SK-N-SH treated with all-trans-retinoic acid at 6 μM for 48 hours (cell line): ENCODE measurements at regions not wholly inside any gene's neighbourhood (a gene's known extent, or its start where the extent isn't known, plus 50 kb on each side); places are given as distances from the start of the nearest gene placed in this dataset.

Experiments
- ATAC-seq: fragments of 200-7000 bp; cut with Tn5 transposase; 3 replicates; pipeline ENCODE4 v1.9.1; 2020; ENCODE audit warnings: mild to moderate bottlenecking, moderate library complexity
- ARNTL ChIP-seq: fragments of 450-650 bp; formaldehyde crosslinking; IDR thresholded peaks from 2 replicates; pipeline ENCODE4 v1.5.0; 2020; ENCODE audit warnings: low read depth, mild to moderate bottlenecking, moderate library complexity, borderline replicate concordance
- BACH2 ChIP-seq: fragments of 250-450 bp; sonication (Bioruptor Pico); IDR thresholded peaks from 2 replicates; pipeline ENCODE4 v1.9.0; 2021; ENCODE audit warnings: mild to moderate bottlenecking, borderline replicate concordance
- GLIS3 ChIP-seq: fragments of 250-450 bp; sonication (Bioruptor Pico); IDR thresholded peaks from 2 replicates; pipeline ENCODE4 v1.5.0; 2020; ENCODE audit warnings: mild to moderate bottlenecking, moderate library complexity
- ISL1 ChIP-seq: fragments of 250-450 bp; sonication (Bioruptor Pico); IDR thresholded peaks from 2 replicates; pipeline ENCODE4 v2.1.2; 2022; ENCODE audit warnings: mild to moderate bottlenecking, moderate library complexity
- OSR1 ChIP-seq: fragments of 250-450 bp; sonication (Bioruptor Pico); IDR thresholded peaks from 2 replicates; pipeline ENCODE4 v1.8.0; 2022; ENCODE audit warnings: moderate library complexity, mild to moderate bottlenecking, inconsistent platforms
- POU6F1 ChIP-seq: fragments of 250-450 bp; sonication (Bioruptor Pico); IDR thresholded peaks from 2 replicates; pipeline ENCODE4 v1.8.0; 2021; ENCODE audit warnings: low read depth, mild to moderate bottlenecking, moderate library complexity, borderline replicate concordance
- PPARA ChIP-seq: fragments of 250-450 bp; sonication (Bioruptor Pico); IDR thresholded peaks from 2 replicates; pipeline ENCODE4 v1.5.0; 2020; ENCODE audit warnings: mild to moderate bottlenecking, borderline replicate concordance
- RARB ChIP-seq: fragments of 250-450 bp; sonication (Bioruptor Pico); IDR thresholded peaks from 2 replicates; pipeline ENCODE4 v1.8.0; 2021; ENCODE audit warnings: mild to moderate bottlenecking, moderate library complexity
- SNAI2 ChIP-seq: fragments of 250-450 bp; sonication (Bioruptor Pico); IDR thresholded peaks from 2 replicates; pipeline ENCODE4 v1.5.0; 2020; ENCODE audit warnings: mild to moderate bottlenecking, moderate library complexity
- TCF4 ChIP-seq: fragments of 250-450 bp; sonication (Bioruptor Pico); IDR thresholded peaks from 2 replicates; pipeline ENCODE4 v1.8.0; 2021; ENCODE audit warnings: mild to moderate bottlenecking, moderate library complexity, borderline replicate concordance
- TOX ChIP-seq: fragments of 250-450 bp; sonication (Bioruptor Pico); IDR thresholded peaks from 2 replicates; pipeline ENCODE4 v1.8.0; 2021; ENCODE audit warnings: mild to moderate bottlenecking, moderate library complexity, borderline replicate concordance
- ZC3H10 ChIP-seq: fragments of 250-450 bp; sonication (Bioruptor Pico); IDR thresholded peaks from 2 replicates; pipeline ENCODE4 v1.5.1; 2021; ENCODE audit warnings: mild to moderate bottlenecking, moderate library complexity
- ZFP3 ChIP-seq: fragments of 250-450 bp; sonication (Bioruptor Pico); IDR thresholded peaks from 2 replicates; pipeline ENCODE4 v1.5.0; 2020; ENCODE audit warnings: mild to moderate bottlenecking, moderate library complexity
- ZFP30 ChIP-seq: fragments of 450-650 bp; formaldehyde crosslinking; IDR thresholded peaks from 2 replicates; pipeline ENCODE4 v1.5.0; 2022; ENCODE audit warnings: mild to moderate bottlenecking, moderate library complexity
- ZNF70 ChIP-seq: fragments of 450-650 bp; formaldehyde crosslinking; IDR thresholded peaks from 2 replicates; pipeline ENCODE4 v1.5.0; 2020; ENCODE audit warnings: mild to moderate bottlenecking, moderate library complexity
- ZNF8 ChIP-seq: fragments of 450-650 bp; formaldehyde crosslinking; IDR thresholded peaks from 2 replicates; pipeline ENCODE4 v1.5.0; 2020; ENCODE audit warnings: mild to moderate bottlenecking, moderate library complexity
- TF ChIP-seq, protein P1 (sequence below): fragments of 250-450 bp; sonication (Bioruptor Pico); IDR thresholded peaks from 2 replicates; pipeline ENCODE4 v1.5.0; 2020; ENCODE audit warnings: mild to moderate bottlenecking, moderate library complexity
- TF ChIP-seq, protein P2 (sequence below): fragments of 250-450 bp; sonication (Bioruptor Pico); IDR thresholded peaks from 2 replicates; pipeline ENCODE4 v1.5.1; 2021; ENCODE audit warnings: mild to moderate bottlenecking, moderate library complexity
- TF ChIP-seq, protein P3 (sequence below): fragments of 250-450 bp; sonication (Bioruptor Pico); IDR thresholded peaks from 2 replicates; pipeline ENCODE4 v1.8.0; 2020; ENCODE audit warnings: mild to moderate bottlenecking, moderate library complexity, borderline replicate concordance

- TF ChIP-seq, protein P1, sequence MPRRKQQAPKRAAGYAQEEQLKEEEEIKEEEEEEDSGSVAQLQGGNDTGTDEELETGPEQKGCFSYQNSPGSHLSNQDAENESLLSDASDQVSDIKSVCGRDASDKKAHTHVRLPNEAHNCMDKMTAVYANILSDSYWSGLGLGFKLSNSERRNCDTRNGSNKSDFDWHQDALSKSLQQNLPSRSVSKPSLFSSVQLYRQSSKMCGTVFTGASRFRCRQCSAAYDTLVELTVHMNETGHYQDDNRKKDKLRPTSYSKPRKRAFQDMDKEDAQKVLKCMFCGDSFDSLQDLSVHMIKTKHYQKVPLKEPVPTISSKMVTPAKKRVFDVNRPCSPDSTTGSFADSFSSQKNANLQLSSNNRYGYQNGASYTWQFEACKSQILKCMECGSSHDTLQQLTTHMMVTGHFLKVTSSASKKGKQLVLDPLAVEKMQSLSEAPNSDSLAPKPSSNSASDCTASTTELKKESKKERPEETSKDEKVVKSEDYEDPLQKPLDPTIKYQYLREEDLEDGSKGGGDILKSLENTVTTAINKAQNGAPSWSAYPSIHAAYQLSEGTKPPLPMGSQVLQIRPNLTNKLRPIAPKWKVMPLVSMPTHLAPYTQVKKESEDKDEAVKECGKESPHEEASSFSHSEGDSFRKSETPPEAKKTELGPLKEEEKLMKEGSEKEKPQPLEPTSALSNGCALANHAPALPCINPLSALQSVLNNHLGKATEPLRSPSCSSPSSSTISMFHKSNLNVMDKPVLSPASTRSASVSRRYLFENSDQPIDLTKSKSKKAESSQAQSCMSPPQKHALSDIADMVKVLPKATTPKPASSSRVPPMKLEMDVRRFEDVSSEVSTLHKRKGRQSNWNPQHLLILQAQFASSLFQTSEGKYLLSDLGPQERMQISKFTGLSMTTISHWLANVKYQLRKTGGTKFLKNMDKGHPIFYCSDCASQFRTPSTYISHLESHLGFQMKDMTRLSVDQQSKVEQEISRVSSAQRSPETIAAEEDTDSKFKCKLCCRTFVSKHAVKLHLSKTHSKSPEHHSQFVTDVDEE, result no peak
- TF ChIP-seq ZC3H10 (CRISPR knock-in tag) (no peak), PPARA (CRISPR knock-in tag) (no peak), ISL1 (CRISPR knock-in tag) (no peak), TOX (no peak), ZFP30 (CRISPR knock-in tag) (no peak)
- TF ChIP-seq, protein P2, sequence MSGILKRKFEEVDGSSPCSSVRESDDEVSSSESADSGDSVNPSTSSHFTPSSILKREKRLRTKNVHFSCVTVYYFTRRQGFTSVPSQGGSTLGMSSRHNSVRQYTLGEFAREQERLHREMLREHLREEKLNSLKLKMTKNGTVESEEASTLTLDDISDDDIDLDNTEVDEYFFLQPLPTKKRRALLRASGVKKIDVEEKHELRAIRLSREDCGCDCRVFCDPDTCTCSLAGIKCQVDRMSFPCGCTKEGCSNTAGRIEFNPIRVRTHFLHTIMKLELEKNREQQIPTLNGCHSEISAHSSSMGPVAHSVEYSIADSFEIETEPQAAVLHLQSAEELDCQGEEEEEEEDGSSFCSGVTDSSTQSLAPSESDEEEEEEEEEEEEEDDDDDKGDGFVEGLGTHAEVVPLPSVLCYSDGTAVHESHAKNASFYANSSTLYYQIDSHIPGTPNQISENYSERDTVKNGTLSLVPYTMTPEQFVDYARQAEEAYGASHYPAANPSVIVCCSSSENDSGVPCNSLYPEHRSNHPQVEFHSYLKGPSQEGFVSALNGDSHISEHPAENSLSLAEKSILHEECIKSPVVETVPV (CRISPR knock-in tag), result no peak
Measured at GRCh38 chr3:180117381-180118163, 80.8 kb upstream of the PEX5L start (continued).

DNA sequence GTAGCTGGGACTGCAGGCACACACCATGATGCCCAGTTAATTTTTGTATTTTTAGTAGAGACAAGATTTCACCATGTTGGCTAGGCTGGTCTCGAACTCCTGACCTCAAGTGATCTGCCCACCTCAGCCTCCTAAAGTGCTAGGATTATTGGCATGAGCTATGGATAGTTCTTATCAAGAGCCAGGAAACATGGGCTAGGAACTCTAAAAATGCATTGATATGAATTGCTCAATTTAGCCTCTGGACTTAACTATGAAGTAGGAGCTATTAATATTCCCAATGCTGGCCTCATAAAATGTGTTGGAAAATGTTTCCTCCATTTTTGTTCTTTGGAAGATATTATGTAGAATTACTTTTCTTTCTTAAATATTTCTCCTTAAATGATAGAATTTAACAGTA, 82.8 kb upstream of the PEX5L start:
- no peak for TF ChIP-seq ZFP30 (CRISPR knock-in tag)
- TF ChIP-seq ZFP3, result no peak
- no peak for TF ChIP-seq ARNTL (CRISPR knock-in tag)
- TF ChIP-seq PPARA (CRISPR knock-in tag), result no peak
- TF ChIP-seq GLIS3 (CRISPR knock-in tag), result no peak
- TF ChIP-seq RARB, result no peak
- no peak for TF ChIP-seq POU6F1
- no peak for ATAC-seq

DNA sequence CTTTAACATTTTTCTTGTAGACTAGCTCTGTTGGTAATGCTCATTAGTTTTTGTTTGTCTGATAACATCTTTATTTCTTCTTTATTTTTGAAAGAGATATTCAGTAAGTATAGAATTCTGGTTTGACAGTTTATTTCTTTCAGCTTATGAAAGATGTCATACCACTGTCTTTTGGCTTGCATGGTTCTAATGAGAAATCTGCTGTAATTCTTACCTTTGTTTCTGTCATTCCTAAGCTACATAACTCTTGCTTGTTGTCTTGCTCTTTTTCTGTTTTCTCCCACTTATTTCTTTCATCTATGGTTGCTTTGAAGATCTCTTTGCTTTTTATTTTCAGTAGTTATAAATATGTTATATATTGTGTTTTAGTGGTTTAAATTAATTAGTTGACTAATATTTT, 87.2 kb upstream of the PEX5L start:
- TF ChIP-seq, protein P1, result no peak
- TF ChIP-seq ISL1 (CRISPR knock-in tag) (no peak), RARB (no peak), ARNTL (CRISPR knock-in tag) (no peak), ZNF70 (CRISPR knock-in tag) (no peak), SNAI2 (CRISPR knock-in tag) (no peak), ZNF8 (CRISPR knock-in tag) (no peak), ZC3H10 (CRISPR knock-in tag) (no peak), ZFP3 (no peak)
- ATAC-seq, result no peak

DNA sequence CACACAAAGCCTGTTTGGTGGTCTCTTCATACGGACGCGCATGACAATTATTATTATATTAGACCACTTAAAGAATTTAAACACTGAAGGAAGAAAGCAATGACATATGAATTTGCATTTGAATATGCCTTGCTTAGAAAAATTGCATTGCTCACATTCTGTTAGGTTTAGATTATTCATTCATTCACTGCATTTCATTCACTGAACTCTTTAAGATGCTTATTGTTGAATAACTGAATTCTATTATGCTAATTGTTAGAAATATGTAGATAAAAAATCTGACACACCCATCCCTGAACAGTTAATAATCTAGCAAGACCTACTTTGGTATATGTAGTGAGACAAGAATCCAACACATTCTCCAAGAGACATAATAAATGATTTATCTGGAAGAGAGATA, 94.4 kb upstream of the PEX5L start:
- no peak for ATAC-seq

GRCh38 chr3:180135101-180135500, 98.4 kb upstream of the PEX5L start:
- no peak for ATAC-seq
- TF ChIP-seq TOX (no peak), PPARA (CRISPR knock-in tag) (no peak), ARNTL (CRISPR knock-in tag) (no peak), POU6F1 (no peak), ZNF70 (CRISPR knock-in tag) (no peak), RARB (no peak), TCF4 (CRISPR knock-in tag) (no peak), BACH2 (CRISPR knock-in tag) (no peak)
- TF ChIP-seq, protein P2 (CRISPR knock-in tag), result no peak
- TF ChIP-seq, protein P3, sequence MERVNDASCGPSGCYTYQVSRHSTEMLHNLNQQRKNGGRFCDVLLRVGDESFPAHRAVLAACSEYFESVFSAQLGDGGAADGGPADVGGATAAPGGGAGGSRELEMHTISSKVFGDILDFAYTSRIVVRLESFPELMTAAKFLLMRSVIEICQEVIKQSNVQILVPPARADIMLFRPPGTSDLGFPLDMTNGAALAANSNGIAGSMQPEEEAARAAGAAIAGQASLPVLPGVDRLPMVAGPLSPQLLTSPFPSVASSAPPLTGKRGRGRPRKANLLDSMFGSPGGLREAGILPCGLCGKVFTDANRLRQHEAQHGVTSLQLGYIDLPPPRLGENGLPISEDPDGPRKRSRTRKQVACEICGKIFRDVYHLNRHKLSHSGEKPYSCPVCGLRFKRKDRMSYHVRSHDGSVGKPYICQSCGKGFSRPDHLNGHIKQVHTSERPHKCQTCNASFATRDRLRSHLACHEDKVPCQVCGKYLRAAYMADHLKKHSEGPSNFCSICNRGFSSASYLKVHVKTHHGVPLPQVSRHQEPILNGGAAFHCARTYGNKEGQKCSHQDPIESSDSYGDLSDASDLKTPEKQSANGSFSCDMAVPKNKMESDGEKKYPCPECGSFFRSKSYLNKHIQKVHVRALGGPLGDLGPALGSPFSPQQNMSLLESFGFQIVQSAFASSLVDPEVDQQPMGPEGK (CRISPR knock-in tag), result no peak

More for the DNA sequence above, 94.4 kb upstream of the PEX5L start:
- TF ChIP-seq OSR1 (CRISPR knock-in tag) (no peak), TCF4 (CRISPR knock-in tag) (no peak), ISL1 (CRISPR knock-in tag) (no peak)
